ENCODE measurements at regions not wholly inside any gene's neighbourhood (a gene's known extent, or its start where the extent isn't known, plus 50 kb on each side); places are given as distances from the start of the nearest gene placed in this dataset.

DNA sequence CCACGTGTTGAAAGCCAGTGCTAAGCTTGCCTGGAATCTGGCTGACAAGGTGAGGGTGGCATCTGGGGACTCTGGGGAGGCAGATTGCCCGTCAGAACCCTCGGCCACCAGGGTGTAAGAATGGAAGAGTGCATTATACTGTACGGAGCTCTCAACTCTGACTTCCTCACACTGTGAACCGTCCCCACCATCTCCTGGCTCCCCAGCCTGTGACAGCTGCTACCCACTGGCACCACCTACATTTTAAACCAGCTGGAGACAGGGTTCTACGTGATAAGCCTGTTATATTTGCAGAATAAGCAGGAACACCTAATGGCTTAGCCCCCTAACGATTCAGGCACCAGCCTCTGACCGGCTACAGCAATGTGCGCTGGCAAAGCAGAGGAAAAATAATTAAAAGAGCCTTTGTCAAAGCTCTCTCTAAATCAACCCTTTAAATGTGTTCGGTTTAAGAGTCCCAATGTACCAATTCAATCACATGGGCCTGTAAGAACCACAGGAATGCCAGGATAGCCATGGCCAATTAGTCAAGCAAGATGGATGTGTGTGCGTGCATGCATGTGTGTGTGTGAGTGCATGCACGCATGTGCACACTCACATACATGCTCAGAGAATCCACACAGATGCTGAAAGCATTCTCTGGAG lies 89.1 kb upstream of the TAB2 start:
- no peak for DNase-seq (ENCODE audit: low spot score)

DNA sequence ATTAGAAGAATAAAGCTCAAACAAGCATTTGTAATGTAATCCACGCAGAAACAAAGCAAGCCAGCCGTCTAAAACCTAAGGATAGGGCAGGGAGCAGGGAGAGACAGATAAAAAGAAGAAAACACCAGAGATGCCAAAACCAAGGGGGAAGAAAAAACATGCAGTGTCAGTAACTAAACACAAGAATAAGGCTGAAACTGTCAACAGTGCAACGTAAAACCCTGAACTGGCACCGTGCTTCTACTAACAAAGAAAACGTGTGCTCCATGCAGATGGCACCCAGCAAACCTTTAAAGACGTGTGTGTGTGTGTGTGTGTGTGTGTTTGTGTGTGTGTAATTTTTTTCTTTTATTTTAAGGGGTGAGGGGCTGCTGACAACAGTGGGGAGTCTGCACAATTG lies 88.4 kb upstream of the TAB2 start:
- TF ChIP-seq, protein P1, sequence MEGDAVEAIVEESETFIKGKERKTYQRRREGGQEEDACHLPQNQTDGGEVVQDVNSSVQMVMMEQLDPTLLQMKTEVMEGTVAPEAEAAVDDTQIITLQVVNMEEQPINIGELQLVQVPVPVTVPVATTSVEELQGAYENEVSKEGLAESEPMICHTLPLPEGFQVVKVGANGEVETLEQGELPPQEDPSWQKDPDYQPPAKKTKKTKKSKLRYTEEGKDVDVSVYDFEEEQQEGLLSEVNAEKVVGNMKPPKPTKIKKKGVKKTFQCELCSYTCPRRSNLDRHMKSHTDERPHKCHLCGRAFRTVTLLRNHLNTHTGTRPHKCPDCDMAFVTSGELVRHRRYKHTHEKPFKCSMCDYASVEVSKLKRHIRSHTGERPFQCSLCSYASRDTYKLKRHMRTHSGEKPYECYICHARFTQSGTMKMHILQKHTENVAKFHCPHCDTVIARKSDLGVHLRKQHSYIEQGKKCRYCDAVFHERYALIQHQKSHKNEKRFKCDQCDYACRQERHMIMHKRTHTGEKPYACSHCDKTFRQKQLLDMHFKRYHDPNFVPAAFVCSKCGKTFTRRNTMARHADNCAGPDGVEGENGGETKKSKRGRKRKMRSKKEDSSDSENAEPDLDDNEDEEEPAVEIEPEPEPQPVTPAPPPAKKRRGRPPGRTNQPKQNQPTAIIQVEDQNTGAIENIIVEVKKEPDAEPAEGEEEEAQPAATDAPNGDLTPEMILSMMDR (IDR thresholded peaks at IDR 0.05; ENCODE audit: extremely low read depth, missing control alignments), result no peak
- no peak for DNase-seq (ENCODE audit: low spot score)

More for the DNA sequence above, 89.1 kb upstream of the TAB2 start:
- TF ChIP-seq, protein P1 (IDR thresholded peaks at IDR 0.05; ENCODE audit: extremely low read depth, missing control alignments), result no peak

DNA sequence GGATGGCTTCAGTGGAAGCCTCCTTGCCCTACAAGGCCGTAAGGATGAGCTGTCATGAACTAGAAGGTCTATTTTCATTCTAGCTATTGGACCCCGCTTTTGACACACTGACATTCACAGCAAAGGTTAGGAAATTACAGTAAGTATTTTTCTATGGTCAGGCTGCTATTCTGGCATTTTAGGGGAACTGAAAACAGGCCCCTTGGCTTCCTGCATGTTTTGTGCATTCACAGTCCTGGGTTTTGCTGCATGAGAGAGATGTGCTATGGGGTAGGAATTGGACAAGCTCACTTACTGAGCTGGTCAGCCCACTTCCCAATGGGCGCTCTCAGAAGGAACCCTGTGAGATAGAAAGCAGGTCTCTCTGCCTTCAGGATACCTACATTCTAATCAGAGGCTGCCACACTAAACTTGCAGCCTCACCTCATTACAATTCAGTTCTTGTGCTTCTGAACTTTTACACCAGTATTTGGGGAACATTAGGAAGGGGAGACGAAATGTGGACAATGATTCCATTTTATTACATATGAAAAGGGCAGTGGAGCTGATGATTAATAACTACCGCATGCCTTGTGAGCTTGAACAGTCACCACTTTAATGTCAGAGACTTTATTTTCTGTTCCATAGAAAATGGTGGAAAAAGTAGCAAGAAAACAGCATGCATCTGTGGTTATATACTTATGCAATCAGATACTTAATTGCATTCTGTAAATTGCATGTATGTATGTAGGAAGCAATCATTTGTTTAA lies 86.6 kb upstream of the TAB2 start:
- DNase-seq (ENCODE audit: low spot score), result no peak
- TF ChIP-seq, protein P1 (IDR thresholded peaks at IDR 0.05; ENCODE audit: extremely low read depth, missing control alignments), result no peak

DNA sequence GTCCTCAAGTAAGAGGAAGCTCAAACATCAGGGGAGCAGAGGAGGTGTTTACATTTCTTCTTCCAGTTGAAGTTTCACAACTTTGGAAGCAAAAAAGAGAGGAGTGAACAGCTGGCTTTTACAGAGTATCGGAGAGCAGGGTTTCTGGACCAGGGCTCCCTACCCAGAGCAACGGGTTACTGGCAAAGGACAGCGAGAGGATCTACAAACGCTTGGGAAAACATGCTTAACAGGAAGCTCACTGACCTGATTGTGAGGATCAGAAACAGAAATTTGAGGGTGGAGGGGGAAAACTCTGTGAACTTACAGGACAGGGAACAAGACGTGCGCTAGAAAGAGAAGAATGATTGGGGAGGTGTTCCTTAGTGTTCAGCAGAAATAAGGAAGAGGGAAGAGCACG lies 85.7 kb upstream of the TAB2 start:
- TF ChIP-seq, protein P1 (IDR thresholded peaks at IDR 0.05; ENCODE audit: extremely low read depth, missing control alignments), result no peak
- DNase-seq (ENCODE audit: low spot score), result no peak

DNA sequence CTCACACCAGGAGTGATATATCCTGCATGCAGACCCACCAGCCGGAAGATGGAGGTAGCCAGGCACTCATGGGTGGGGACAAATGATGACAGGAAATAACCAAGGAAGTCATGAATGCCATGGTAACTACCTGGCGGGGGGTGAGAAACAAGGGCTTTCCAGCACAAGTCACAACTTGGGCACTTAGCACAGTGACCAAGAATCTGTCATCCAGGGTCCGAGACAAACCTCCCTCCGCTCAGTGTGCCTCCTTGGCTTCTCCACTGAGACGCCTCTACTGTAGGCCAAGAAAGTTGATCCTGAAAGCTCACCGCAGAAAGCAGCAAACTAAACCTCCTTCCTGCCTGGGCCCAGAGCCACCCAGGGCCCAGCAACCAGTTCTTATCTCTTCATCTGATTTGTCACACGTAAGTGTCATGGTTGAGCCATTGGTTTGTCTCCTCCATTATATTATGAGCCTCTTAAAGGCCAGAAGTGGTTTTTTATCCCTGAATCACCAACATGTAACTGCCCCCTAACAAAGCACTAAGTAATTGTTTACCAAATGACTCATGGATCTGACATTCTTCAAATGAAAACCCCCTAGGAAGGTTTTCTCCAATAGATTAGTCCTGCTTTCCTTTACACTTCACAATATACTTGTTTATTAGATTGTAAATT lies 84.3 kb upstream of the TAB2 start:
- TF ChIP-seq, protein P1 (IDR thresholded peaks at IDR 0.05; ENCODE audit: extremely low read depth, missing control alignments), result no peak
- DNase-seq (ENCODE audit: low spot score), result no peak

DNA sequence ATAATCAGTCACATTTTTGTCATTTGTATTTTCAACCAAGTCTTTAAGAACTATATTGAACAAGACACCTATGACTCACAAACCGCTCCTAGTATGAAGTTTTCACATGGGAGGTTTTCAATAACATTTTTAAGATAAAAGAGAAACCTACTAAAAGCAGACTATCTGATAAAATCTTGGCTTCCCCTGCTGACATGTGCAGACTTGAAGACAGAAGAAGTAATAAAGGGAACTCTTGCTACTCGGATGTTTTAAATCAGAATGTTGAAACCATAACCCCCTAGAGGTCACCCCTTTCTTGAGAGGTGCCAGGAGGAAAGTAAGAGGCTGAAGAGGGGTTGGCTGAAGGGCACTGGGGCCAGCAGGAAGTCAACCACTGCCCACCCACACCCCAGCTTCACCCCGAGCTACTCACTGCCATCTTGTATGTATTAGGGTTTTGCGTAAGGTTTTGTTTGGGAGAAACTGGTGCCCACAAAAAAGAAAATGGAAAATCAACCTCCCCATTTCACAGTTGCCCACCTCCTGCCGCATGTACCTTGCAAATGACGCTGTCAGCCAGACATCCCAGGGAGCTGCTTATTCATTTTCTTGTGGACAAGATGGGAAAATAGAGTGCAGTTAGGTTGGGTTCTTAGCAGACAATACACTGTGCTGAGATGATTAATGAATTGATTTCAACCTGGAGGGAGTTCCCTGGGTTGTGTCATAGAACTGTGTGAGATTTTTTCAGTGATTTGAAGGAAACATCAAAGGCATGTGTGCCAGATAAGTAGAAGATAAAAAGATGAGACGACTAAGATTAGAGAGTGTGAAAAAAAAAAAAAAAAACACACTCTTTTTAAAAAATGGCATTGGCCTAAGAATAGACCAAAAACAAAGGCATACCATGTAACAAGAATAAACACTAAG lies 83.2 kb upstream of the TAB2 start:
- no peak for DNase-seq (ENCODE audit: low spot score)
- TF ChIP-seq, protein P1 (IDR thresholded peaks at IDR 0.05; ENCODE audit: extremely low read depth, missing control alignments), result no peak
